NCI-H82 (cell line): ENCODE measurements at regions not wholly inside any gene's neighbourhood (a gene's known extent, or its start where the extent isn't known, plus 50 kb on each side); places are given as distances from the start of the nearest gene placed in this dataset.
"Not testable (repeated sequence)": the region's sequence is repeated elsewhere in the genome, so short reads cannot be mapped to it uniquely, and the experiment has no call there.

ENCODE experiments used
- DNase-seq: peaks from one replicate; lab custom pipeline; 2025; lab: John Stamatoyannopoulos, UW

- no peak for DNase-seq
Observed at GRCh38 chr11:96520939-96521338, 131.1 kb downstream of the JRKL start.

GRCh38 chr11:96523656-96524055, 133.8 kb downstream of the JRKL start:
- no peak for DNase-seq

- DNase-seq: no peak
Observed at GRCh38 chr11:96524475-96524874, 134.7 kb downstream of the JRKL start.

- DNase-seq: no peak
Observed at GRCh38 chr11:96530473-96530872, 140.7 kb downstream of the JRKL start.

GRCh38 chr11:96538104-96538503, 148.3 kb downstream of the JRKL start:
- DNase-seq: no peak

GRCh38 chr11:96538622-96539021, 148.8 kb downstream of the JRKL start:
- DNase-seq: no peak

GRCh38 chr11:96540875-96541274, 151.1 kb downstream of the JRKL start:
- DNase-seq: no peak

GRCh38 chr11:96543177-96543576, 153.4 kb downstream of the JRKL start:
- no peak for DNase-seq

- DNase-seq: not testable (repeated sequence)
Observed at GRCh38 chr11:96545192-96545591, 155.4 kb downstream of the JRKL start.

GRCh38 chr11:96551136-96551535, 161.3 kb downstream of the JRKL start:
- no peak for DNase-seq

GRCh38 chr11:96554236-96554820, 164.5 kb downstream of the JRKL start:
- no peak for DNase-seq

- DNase-seq: not testable (repeated sequence)
Observed at GRCh38 chr11:96555826-96556225, 166.0 kb downstream of the JRKL start.

- not testable (repeated sequence) for DNase-seq
Observed at GRCh38 chr11:96560727-96561126, 170.9 kb downstream of the JRKL start.

- no peak for DNase-seq
Observed at GRCh38 chr11:96567176-96567575, 177.4 kb downstream of the JRKL start.

- no peak for DNase-seq
Observed at GRCh38 chr11:96567667-96568066, 177.9 kb downstream of the JRKL start.

GRCh38 chr11:96576383-96576782, 186.6 kb downstream of the JRKL start:
- no peak for DNase-seq

GRCh38 chr11:96578379-96578778, 188.6 kb downstream of the JRKL start:
- DNase-seq: no peak

GRCh38 chr11:96579656-96580055, 189.8 kb downstream of the JRKL start:
- no peak for DNase-seq

GRCh38 chr11:96580476-96581040, 190.7 kb downstream of the JRKL start:
- DNase-seq: no peak

GRCh38 chr11:96585944-96586880, 196.4 kb downstream of the JRKL start:
- peak; percentile 67 for DNase-seq

GRCh38 chr11:96588793-96589192, 199.0 kb downstream of the JRKL start:
- not testable (repeated sequence) for DNase-seq

- DNase-seq: no peak
Observed at GRCh38 chr11:96595011-96595410, 205.2 kb downstream of the JRKL start.
